ENCODE measurements at regions not wholly inside any gene's neighbourhood (a gene's known extent, or its start where the extent isn't known, plus 50 kb on each side); places are given as distances from the start of the nearest gene placed in this dataset.

GRCh38 chr5:163915481-163915961 lies 410.1 kb downstream of the MAT2B start:
- TF ChIP-seq, protein P1, sequence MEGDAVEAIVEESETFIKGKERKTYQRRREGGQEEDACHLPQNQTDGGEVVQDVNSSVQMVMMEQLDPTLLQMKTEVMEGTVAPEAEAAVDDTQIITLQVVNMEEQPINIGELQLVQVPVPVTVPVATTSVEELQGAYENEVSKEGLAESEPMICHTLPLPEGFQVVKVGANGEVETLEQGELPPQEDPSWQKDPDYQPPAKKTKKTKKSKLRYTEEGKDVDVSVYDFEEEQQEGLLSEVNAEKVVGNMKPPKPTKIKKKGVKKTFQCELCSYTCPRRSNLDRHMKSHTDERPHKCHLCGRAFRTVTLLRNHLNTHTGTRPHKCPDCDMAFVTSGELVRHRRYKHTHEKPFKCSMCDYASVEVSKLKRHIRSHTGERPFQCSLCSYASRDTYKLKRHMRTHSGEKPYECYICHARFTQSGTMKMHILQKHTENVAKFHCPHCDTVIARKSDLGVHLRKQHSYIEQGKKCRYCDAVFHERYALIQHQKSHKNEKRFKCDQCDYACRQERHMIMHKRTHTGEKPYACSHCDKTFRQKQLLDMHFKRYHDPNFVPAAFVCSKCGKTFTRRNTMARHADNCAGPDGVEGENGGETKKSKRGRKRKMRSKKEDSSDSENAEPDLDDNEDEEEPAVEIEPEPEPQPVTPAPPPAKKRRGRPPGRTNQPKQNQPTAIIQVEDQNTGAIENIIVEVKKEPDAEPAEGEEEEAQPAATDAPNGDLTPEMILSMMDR (IDR thresholded peaks at IDR 0.05; ENCODE audit: low read depth, low read length), result no peak
- no peak for TF ChIP-seq POLR2A (IDR thresholded peaks at IDR 0.05; ENCODE audit: extremely low read depth, insufficient read length)

Measured in NB4 (cell line).